OCI-M2 (cell line): ENCODE measurements at regions not wholly inside any gene's neighbourhood (a gene's known extent, or its start where the extent isn't known, plus 50 kb on each side); places are given as distances from the start of the nearest gene placed in this dataset.
A peak's percentile ranks its signal among the peaks of the same experiment; 100 is the strongest.
"Not testable (repeated sequence)": the region's sequence is repeated elsewhere in the genome, so short reads cannot be mapped to it uniquely, and the experiment has no call there.

ENCODE experiments used
- DNase-seq: peaks from one replicate; lab custom pipeline; 2025; ENCODE audit not compliant: unreplicated experiment; lab: John Stamatoyannopoulos, UW

DNA sequence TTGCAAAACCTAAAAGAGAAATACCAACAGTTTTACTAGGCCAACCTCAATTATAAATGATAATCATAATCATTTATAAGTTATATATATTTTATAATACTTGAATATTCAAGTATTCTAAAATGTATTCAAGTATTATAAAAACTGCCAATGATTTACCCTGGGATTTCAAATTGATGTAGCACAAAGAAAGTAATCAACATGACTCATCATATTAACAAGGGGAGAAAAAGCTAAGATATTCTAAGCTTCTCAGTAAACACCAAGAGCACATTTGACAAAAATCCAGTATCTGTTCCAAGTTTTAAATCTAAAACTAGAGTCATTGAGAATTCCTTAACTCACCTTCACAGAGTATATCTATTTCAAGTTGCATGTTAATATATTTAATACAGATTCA, 56.1 kb downstream of the CAPZA3 start:
- no peak for DNase-seq

DNA sequence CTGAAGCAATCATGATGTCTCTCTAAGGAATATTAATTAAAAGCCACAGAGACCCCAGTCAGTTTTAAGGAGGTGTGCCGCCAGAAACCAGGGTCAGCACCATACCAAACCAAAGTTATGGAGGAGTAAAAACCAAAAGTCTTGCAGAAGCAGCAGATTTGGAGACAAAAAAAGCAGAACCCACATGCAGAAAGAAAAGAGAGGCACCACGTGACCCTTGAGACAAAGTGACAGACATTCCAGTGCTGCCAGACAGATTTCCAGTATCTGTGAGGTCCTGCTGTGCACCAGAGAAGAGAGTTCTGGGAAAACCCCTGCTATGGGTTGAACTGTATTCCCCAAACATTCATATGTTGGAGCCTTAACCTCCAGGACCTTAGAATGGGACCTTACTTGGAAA, 59.7 kb downstream of the CAPZA3 start:
- DNase-seq: no peak

DNA sequence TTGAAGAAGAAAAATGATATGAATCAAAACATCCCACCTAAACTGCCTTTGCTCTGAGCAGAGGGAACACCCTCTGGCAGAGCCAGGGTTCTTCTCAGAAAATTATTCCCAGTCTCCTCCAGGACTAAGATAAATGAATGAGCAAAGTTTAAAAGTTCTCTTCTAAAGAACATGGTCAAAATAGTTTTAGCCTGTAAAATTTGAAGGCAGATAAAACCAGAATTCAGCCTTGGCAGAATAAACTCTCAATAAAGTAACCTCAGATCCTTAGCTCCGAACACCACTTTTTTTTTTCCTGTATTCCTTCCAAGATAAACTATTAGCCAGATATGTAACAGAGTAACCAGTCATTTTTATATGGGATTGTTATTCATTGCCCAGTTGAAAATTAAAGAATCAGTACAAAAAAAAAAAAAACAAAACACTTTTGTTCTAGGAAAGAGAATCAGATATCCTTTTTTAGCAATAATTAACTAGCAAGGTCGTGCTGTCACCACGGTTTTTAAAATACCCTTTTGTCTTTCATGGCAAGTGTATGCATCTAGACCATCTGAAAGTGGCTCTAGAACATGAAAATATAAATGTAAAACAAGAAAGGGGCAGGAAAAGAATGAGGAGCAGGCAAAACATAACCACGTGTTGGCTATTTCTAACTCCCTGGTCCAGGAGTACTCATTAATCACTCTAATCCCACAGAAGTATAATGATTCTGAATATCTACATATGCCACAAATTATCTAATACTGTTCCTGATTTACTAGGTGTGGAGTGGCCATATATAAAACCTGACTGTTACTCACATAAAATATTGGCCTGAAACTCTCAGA, 60.8 kb downstream of the CAPZA3 start:
- no peak for DNase-seq

DNA sequence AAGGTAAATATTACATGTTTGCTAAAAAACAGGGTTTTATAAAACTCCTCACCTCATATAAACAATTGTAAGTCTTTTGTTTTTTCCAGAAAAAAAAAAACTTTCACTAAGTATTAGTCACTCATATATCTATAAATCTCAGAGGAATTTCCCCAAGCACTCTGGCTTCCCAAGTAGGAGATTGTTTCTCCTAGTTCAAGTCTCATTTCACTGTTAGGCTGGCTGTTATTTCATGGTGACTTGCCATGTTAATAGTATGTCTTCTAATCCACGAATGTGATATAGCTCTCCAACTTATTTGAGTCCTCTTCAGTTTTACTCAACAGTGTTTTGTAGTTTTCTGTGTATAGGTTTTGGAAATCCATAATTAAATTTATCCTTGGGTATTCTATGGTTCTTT, 61.6 kb downstream of the CAPZA3 start:
- DNase-seq: no peak

DNA sequence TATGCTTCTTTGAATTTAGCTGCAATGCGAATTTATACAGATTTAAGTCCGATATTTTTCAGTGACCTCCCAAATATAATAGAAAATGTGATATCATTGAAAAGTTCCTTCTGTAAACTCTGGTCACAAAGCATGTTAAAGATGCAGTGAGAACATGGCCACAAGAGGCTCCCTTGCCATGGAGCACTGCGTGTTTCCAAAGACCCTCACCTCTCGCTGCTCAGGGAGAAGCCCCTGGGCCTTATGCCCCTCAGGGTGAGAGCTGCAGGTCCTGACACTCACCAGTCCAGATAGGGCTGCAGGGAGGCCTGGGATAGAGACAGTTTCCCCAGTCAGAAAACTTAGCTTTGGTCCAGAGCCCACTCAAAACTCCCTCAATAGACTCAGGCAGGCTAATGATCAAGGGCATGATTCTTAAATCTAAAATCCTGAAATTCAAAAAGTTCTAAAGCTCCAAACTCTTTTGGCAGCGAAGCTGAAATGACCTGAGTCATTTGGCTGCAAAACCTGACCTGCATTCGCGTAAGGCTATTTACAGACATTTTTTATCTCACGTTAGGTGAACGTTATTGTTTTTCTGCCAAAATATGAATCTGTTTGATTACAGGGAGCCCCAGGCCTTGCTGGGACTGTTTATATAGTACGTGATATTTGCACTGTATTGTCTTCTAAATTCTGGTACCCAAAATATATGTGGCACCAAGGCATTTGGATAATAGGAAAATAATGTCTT, 67.8 kb downstream of the CAPZA3 start:
- no peak for DNase-seq

DNA sequence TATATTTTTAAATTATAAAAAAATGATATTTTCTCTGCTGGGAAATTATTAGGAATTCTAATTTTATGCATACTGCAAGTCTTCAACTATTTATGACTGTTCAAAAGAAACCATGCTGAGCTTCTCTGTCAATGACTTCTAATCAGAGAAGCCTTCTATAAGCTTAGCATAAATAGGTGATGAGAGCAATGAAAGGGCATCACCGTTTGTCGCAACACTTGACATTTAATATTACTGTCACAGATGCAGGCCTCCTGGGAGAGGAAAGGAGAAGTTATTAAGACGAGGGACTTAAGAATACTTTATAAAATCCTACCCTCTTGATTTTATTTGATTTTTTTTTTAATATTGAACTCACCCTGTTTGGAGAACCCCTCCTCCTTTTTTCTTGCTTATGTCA, 69.8 kb downstream of the CAPZA3 start:
- DNase-seq: no peak

DNA sequence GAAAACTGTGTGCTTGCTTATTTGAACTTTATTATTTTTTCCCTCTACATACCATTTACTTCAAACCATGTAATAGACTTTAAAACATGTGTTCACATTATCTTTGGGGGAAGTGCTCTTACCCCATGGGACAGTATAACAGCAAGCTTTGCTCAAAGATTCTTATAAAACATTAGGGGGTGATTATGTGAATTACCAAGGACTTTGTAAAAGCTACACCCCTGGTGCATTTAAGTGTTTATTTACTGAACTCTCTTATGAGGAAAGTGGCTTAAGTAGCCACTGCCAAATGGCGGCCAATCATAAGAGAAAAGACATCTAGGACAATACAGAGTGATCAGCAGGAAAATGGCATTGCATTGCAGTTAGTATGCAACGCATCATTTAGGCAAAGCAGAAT, 70.3 kb downstream of the CAPZA3 start:
- DNase-seq: no peak

DNA sequence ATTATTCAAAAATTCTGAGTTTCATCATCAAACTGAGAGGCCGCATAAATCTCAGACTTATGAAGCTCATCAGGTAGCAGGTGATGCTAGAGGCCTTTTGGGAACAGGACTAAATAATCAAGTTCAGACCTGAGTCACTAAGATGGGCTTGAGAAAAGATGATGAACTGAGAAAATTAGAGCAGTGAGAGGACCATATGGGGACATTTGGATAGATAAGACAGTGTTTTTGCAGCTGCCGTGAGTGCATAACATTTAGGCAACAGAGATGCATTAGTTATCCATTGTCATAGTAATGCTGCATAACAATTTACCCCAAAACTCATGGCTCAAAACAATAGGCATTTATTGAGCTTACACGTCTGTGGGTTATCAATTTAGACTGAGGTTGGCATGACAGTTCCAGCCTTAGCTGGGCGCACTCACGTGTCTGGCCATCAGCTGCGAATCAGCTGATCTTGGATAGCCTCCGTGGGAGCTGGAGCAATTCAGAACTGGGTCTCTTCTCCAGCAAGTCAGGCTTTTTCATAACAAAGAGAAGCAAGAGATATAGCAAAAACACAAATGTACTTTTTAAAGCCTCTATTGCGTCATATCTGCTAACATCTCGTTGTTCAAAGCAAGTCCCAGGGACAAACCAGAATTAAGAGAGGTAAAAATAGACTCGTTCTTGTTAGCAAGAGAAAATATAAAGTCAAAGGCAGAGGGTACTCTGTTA, 72.8 kb downstream of the CAPZA3 start:
- DNase-seq: no peak

DNA sequence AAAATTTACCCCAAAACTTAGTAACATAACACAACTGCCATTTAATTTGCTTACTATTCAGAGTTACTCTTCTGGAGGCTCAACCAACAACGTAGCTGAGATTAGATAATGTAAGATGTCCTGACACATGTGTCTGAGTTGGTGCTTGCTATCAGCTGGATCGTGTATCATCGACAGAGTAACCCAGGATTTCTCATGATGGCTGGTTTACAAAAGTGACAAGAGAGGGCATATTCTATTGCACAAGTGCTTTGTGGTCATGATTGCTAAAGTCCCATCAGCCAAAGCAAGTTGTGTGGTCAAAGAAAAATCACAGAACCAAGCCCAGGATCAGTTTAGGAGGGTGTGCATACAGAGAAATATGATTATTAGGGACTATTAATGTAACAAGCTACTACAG, 73.4 kb downstream of the CAPZA3 start:
- DNase-seq: no peak

DNA sequence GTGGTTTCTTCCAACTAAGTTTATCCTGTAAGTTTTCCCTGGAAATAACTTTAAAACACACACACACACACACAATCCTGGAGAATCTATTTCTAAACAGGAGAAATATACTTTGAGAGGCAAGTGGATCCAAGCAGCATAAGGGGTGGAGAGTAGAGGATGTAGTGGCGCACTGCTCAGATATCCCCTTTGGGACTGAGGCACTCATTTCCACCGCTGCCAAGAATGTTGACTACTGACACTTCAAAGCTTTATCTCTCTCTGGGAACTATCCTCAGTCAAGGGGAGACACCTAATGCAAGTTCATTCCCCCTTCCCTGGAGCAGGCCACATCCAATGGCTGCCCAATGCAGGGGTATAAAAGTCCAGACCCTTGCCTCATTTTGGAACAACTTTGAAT, 75.8 kb downstream of the CAPZA3 start:
- no peak for DNase-seq

DNA sequence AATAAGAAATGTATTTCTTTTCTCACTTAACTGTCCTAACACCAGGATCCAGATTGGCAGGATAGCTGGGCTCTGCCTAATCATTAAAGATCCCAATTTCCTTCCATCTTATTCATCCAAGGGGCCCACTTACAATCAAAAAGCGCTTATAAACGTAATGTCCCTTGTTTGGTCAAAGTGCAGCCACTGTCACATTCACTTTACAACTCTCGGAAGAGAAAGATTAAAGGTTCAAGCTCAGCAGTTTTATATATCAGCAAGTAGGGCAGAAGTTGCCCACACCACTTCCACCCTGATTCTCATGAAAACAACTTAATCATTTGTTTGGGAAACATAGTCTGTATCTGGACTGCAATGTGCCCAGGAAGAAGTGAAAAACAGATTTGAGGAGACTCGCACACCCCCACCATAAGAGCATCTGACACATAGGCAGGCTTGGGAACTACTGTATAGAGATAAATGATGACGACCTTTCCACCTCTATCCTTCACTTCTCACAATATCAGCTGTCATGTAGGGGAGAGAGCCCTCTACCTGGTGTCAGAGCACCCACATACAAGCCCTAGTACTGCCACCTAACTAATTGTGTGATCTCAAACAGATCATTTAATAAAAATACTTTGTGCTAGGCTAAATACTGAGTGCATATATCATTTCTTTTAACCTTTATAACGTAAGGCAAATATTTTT, 80.8 kb downstream of the CAPZA3 start:
- DNase-seq: no peak

DNA sequence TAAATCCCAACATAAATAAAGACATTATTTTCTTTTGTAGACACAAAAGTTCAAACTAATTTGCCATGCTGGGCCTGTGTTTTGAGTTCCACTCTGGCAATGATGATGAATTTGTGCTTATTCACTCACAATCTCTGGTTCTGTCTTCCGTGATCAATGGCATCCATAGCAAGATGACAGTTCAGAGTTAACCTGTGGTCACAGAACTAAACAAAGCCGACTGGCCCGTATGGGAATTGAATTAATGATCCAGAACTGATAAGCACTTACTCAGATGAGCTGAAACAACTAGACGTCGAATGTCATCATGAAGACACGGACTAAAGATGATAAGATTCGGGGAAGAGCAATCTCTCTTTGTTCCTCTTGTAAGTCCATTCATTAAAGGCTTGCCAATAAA, 81.6 kb downstream of the CAPZA3 start:
- DNase-seq: no peak

DNA sequence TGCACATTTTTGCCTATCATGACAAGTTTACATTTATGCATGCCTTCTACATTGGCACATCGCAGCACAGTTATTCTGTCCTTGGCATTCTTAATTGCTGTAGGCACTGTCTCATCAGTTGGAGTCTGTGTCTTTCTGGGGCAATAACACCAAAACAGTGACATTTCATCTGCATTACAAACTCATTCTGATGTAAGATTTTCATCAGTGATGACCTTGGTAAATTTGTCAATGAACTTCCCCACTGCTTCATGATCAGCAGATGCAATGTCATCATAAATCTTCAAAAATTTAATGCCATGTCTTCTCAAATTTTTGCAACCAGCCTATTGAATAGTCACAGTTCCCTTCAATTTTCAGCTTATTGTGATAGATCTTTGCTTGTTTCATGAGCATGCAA, 85.5 kb downstream of the CAPZA3 start:
- DNase-seq: no peak

DNA sequence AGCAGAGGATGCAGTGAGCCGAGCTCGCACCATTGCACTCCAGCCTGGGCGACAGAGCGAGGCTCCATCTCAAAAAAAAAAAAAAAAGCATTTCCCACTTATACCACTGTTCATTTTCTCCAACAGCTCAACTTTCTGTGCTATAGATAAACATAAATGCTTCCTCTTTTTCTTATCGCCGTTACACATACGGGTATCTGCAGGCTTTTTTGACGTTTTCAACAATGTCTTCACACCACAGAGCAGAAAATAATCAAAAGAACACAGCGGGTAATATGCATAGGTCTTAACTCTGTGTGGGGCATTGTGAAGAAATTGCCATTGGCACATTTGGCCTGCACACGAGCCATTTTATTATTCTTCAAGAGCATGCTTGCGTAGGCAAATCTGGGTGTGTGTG, 86.4 kb downstream of the CAPZA3 start:
- peak; percentile 18 for DNase-seq

DNA sequence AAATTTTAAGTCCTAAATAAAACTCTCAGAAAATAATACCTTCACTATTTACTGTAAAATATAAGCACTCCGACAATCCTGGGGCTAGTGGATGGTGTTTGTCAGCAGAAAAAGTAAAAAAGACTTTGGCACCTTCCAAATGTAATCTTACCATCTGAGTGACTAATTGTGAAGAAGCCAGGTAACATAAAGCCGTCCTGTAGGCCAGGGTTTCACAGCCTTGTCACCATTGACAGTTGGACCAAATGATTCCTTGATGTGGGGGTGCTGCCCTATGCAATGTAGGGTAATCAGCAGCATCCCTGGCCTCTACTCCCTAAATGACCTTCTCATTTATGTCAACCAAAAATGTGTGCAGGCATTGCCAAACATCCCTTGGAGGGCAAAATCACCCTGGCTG, 87.2 kb downstream of the CAPZA3 start:
- no peak for DNase-seq

DNA sequence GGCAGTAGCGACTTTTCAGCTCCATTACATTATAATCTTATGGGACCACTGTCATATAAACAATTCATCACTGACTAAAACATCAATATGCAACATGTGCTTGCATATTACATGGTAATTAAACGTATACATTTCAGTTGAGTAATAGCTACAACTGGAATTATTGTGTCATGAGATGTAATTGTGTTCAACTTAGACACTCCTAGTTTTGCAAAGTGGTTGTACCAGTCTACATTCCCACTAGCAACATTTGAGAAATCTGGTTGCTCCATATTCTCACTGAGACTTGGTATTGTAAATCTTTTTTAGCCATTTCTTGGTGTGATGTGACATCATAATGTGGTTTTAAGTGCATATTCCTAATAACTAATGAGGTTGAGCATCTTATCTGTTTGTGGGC, 90.0 kb downstream of the CAPZA3 start:
- DNase-seq: no peak

DNA sequence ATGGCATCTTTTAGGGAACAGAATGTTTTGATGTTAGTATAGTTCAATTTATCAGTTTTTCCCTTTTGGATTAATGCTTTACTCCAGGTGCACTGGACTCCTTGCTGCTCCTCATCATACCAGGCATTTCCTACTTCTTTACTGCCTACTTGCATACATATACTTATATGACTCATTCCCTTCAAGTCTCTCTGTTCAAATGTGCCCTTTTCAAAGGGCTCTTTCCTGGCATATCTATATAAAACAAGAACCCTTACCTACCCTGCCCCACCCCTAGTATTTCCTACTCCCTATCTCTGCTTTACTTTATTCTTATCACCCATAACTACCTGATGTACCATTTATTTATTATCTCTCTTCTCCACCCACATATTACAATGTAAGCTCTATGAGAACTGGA, 90.6 kb downstream of the CAPZA3 start:
- no peak for DNase-seq

DNA sequence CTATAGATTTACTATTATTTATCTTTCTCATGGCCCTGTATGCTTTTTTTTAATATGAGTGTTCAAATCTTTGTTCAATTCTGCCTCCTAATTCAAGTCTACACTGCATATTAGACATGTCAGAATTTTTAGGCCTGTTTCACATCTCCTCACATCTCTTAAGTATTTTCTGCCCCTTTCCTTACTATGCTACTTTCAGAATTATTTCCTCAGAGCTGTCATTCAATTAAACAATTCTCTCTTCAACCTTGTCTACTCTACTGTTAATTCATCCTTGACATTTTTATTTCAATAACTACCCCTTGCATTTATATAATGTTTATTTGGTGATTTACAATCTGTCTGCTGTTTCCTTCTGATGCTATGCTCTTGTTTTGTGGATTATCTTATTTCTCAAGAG, 91.1 kb downstream of the CAPZA3 start:
- DNase-seq: no peak

DNA sequence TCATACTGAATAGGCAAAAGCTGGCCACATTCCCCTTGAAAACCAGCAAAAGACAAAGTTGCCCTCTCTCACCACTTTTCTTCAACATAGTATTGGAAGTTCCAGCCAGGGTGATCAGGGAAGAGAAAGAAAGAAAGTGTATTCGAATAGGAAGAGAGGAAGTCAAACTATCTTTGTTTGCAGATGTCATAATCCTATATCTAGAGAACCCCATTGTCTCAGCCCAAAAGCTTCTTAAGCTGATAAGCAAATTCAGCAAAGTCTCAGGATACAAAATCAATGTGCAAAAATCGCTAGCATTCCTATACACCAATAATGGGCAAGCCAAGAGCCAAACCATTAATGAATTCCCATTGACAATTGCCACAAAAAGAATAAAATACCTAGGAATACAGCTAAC, 95.0 kb downstream of the CAPZA3 start:
- not testable (repeated sequence) for DNase-seq

DNA sequence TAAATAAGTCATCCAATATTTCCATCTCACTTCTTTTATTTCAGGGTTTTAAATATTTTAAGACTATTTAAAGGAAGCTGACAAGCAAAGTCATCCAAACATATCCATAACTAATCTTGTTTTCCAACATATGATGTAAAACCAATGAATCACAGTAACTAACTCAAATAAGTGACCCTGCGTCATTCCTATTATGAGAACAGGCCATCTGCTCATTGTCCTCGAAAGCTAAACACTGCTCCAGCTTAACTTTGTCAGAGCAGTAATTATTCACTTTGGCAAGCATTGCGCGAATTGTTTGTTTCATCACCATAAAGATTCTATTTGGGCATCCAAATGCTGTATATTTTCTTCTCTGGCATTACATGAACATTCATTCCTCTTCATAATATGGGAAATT, 99.1 kb downstream of the CAPZA3 start:
- no peak for DNase-seq

DNA sequence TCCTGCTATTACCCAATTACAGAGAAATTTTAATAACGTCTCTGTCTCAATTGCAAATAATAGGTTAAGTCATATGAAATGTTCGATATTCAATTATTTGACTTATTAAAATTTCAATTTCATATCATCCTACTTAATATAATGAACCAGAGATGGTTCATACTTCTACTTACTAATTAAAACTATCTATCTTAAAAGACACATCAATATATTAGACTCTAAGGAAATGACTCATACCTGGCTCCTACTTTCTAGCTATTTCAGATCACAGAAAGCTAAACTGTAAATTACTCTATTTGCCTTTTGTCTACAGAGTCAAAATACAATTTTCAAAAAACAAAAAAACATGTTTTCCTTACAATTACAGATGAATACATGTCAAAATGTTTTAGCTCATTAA, 99.6 kb downstream of the CAPZA3 start:
- no peak for DNase-seq
